RWPE2 (cell line): ENCODE measurements at regions not wholly inside any gene's neighbourhood (a gene's known extent, or its start where the extent isn't known, plus 50 kb on each side); places are given as distances from the start of the nearest gene placed in this dataset.

Experiments
- ATAC-seq: fragments of 200-7000 bp; cut with Tn5 transposase; 3 replicates; pipeline ENCODE4 v1.9.1; 2021; ENCODE audit warnings: low read depth
- DNase-seq: peaks from one replicate; pipeline ENCODE4 v3.0.0-alpha.2; 2020; ENCODE audit warnings: low spot score
- H3K27ac ChIP-seq: fragments of 450-650 bp; 2 replicates; pipeline ENCODE4 v1.5.1; 2017; ENCODE audit warnings: mild to moderate bottlenecking; ENCODE audit not compliant: poor library complexity, severe bottlenecking
- H3K27me3 ChIP-seq: fragments of 250-450 bp; sonication (Bioruptor Pico); 2 replicates; pipeline ENCODE4 v1.5.1; 2021; ENCODE audit warnings: mild to moderate bottlenecking, moderate library complexity; ENCODE audit not compliant: insufficient read depth, poor library complexity, severe bottlenecking
- H3K36me3 ChIP-seq: fragments of 250-450 bp; sonication (Bioruptor Pico); 2 replicates; pipeline ENCODE4 v1.5.1; 2020; ENCODE audit warnings: low read depth, mild to moderate bottlenecking, moderate library complexity
- H3K4me1 ChIP-seq: fragments of 250-450 bp; sonication (Bioruptor Pico); 2 replicates; pipeline ENCODE4 v1.5.1; 2021; ENCODE audit warnings: mild to moderate bottlenecking, moderate library complexity; ENCODE audit not compliant: insufficient read depth, poor library complexity, severe bottlenecking
- H3K4me3 ChIP-seq: fragments of 250-450 bp; sonication (Bioruptor Pico); 2 replicates; pipeline ENCODE4 v1.5.1; 2021; ENCODE audit warnings: mild to moderate bottlenecking, moderate library complexity; ENCODE audit not compliant: severe bottlenecking
- H3K9me3 ChIP-seq: fragments of 250-450 bp; sonication (Bioruptor Pico); 2 replicates; pipeline ENCODE4 v1.5.1; 2021; ENCODE audit warnings: mild to moderate bottlenecking, moderate library complexity; ENCODE audit not compliant: severe bottlenecking
- CTCF ChIP-seq: fragments of 450-650 bp; IDR thresholded peaks from one replicate; pipeline ENCODE4 v1.5.1; 2017; ENCODE audit warnings: mild to moderate bottlenecking, moderate library complexity; ENCODE audit not compliant: poor library complexity, severe bottlenecking

GRCh38 chr4:153940916-153941315 is 152.0 kb upstream of the SFRP2 start:
- 0 out of 3 replicates have a peak, but pooled peaks have one; percentile 19 for ATAC-seq
- no peak overlapping the region for H3K27ac ChIP-seq
- no peaks in the 10 kb centered on the region for H3K27me3 ChIP-seq
- no peak for TF ChIP-seq CTCF
- no peaks in the 10 kb centered on the region for H3K4me1 ChIP-seq
- H3K36me3 ChIP-seq = no peaks in the 10 kb centered on the region
- DNase-seq = no peak
- no peak overlapping the region for H3K4me3 ChIP-seq
- H3K9me3 ChIP-seq = no peaks in the 10 kb centered on the region

GRCh38 chr4:153939570-153939969 is 150.7 kb upstream of the SFRP2 start:
- no peak for TF ChIP-seq CTCF
- no peaks in the 10 kb centered on the region for H3K36me3 ChIP-seq
- no peak overlapping the region for H3K27ac ChIP-seq
- H3K9me3 ChIP-seq = no peaks in the 10 kb centered on the region
- H3K4me1 ChIP-seq = no peaks in the 10 kb centered on the region
- H3K27me3 ChIP-seq = no peaks in the 10 kb centered on the region
- no peak overlapping the region for H3K4me3 ChIP-seq
- DNase-seq = no peak
- ATAC-seq = no peak

- no peak for ATAC-seq
- no peak for TF ChIP-seq CTCF
- DNase-seq = no peak
- Histone ChIP-seq H3K9me3 (no peaks in the 10 kb centered on the region), H3K4me1 (no peaks in the 10 kb centered on the region), H3K27ac (no peak overlapping the region), H3K4me3 (no peak overlapping the region), H3K36me3 (no peaks in the 10 kb centered on the region), H3K27me3 (no peaks in the 10 kb centered on the region)
These were observed 150.1 kb upstream of the SFRP2 start for GRCh38 chr4:153938994-153939393.

GRCh38 chr4:153937289-153937688 is 148.4 kb upstream of the SFRP2 start:
- no peaks in the 10 kb centered on the region for H3K36me3 ChIP-seq
- no peak overlapping the region for H3K27ac ChIP-seq
- H3K9me3 ChIP-seq = no peaks in the 10 kb centered on the region
- no peak overlapping the region for H3K4me3 ChIP-seq
- DNase-seq (no peak), ATAC-seq (no peak)
- no peak for TF ChIP-seq CTCF
- no peaks in the 10 kb centered on the region for H3K4me1 ChIP-seq
- H3K27me3 ChIP-seq = no peaks in the 10 kb centered on the region

GRCh38 chr4:153936121-153936520 is 147.2 kb upstream of the SFRP2 start:
- Histone ChIP-seq H3K36me3 (no peaks in the 10 kb centered on the region), H3K27me3 (no peaks in the 10 kb centered on the region), H3K9me3 (no peaks in the 10 kb centered on the region), H3K27ac (no peak overlapping the region), H3K4me1 (no peaks in the 10 kb centered on the region), H3K4me3 (no peak overlapping the region)
- ATAC-seq (no peak), DNase-seq (no peak)
- no peak for TF ChIP-seq CTCF
